ENCODE measurements at regions not wholly inside any gene's neighbourhood (a gene's known extent, or its start where the extent isn't known, plus 50 kb on each side); places are given as distances from the start of the nearest gene placed in this dataset.

- H2BK12ac ChIP-seq (ENCODE audit: low read length in 2 of 2): no peak overlapping the region
- H3K9me3 ChIP-seq (ENCODE audit: control insufficient read depth, low read length): no peaks in the 10 kb centered on the region
- no peak overlapping the region for H3K4ac ChIP-seq (ENCODE audit: low read depth in 1 of 2, low read length in 2 of 2)
- no peaks in the 10 kb centered on the region for H3K79me1 ChIP-seq (replicated peaks; ENCODE audit: low read length, poor library complexity, severe bottlenecking)
- H3K27ac ChIP-seq (ENCODE audit: low read length, poor library complexity, severe bottlenecking): no peak overlapping the region
- no peak overlapping the region for H2AFZ ChIP-seq (ENCODE audit: low read depth, low read length)
- no peaks in the 10 kb centered on the region for H3K36me3 ChIP-seq (ENCODE audit: control insufficient read depth in 1 of 2, insufficient read depth in 2 of 2, low read depth in 1 of 2, low read length in 2 of 2)
- H2BK5ac ChIP-seq (ENCODE audit: low read depth, low read length, poor library complexity, severe bottlenecking): no peak overlapping the region
- H3K4me1 ChIP-seq (ENCODE audit: control insufficient read depth, insufficient read depth, low read depth, low read length): no peaks in the 10 kb centered on the region
- no peak overlapping the region for H3K4me2 ChIP-seq (ENCODE audit: low read length, poor library complexity, severe bottlenecking)
- H4K8ac ChIP-seq (ENCODE audit: low read length): no peak overlapping the region
- H2BK120ac ChIP-seq (ENCODE audit: low read depth, low read length): no peak overlapping the region
- WGBS: 0% methylated on average over 1 of the region's 1 CpG
- no peak overlapping the region for H2AK5ac ChIP-seq (ENCODE audit: low read length, severe bottlenecking)
- no peak overlapping the region for H4K91ac ChIP-seq (ENCODE audit: low read length)
- peaks cover 0 to 55% of the 10 kb centered on the region in 2 experiments for H3K27me3 ChIP-seq (ENCODE audit: control insufficient read depth in 1 of 2, insufficient read depth in 1 of 2, low read length in 2 of 2)
- no peak overlapping the region for H2BK15ac ChIP-seq (ENCODE audit: low read depth, poor library complexity, severe bottlenecking)
- no peak overlapping the region for H3K4me3 ChIP-seq (ENCODE audit: insufficient read depth in 1 of 2, low read depth in 1 of 2, low read length in 2 of 2)
- no peak overlapping the region for H3K23ac ChIP-seq (ENCODE audit: low read length in 2 of 2)
- no peak overlapping the region for H3K14ac ChIP-seq (ENCODE audit: low read length in 2 of 2)
- H3K18ac ChIP-seq (ENCODE audit: low read depth in 1 of 2, low read length in 2 of 2): no peak overlapping the region
- no peak for DNase-seq
- no peak overlapping the region for H3K9ac ChIP-seq (ENCODE audit: low read length)
Observed at GRCh38 chr10:123607386-123607785, 58.8 kb upstream of the GPR26 start.

GRCh38 chr10:123608047-123608446 lies 58.1 kb upstream of the GPR26 start:
- H4K91ac ChIP-seq (ENCODE audit: low read length): no peak overlapping the region
- 56% methylated on average over 3 of the region's 3 CpGs for WGBS
- H3K14ac ChIP-seq (ENCODE audit: low read length in 2 of 2): no peak overlapping the region
- no peak overlapping the region for H2AK5ac ChIP-seq (ENCODE audit: low read length, severe bottlenecking)
- H2BK120ac ChIP-seq (ENCODE audit: low read depth, low read length): no peak overlapping the region
- no peak overlapping the region for H3K4me3 ChIP-seq (ENCODE audit: insufficient read depth in 1 of 2, low read depth in 1 of 2, low read length in 2 of 2)
- no peak overlapping the region for H2BK15ac ChIP-seq (ENCODE audit: low read depth, poor library complexity, severe bottlenecking)
- no peak overlapping the region for H2BK12ac ChIP-seq (ENCODE audit: low read length in 2 of 2)
- H3K27me3 ChIP-seq (ENCODE audit: control insufficient read depth in 1 of 2, insufficient read depth in 1 of 2, low read length in 2 of 2): peaks cover 0 to 55% of the 10 kb centered on the region in 2 experiments
- no peak overlapping the region for H3K4me2 ChIP-seq (ENCODE audit: low read length, poor library complexity, severe bottlenecking)
- no peak overlapping the region for H4K8ac ChIP-seq (ENCODE audit: low read length)
- no peak overlapping the region for H3K18ac ChIP-seq (ENCODE audit: low read depth in 1 of 2, low read length in 2 of 2)
- no peaks in the 10 kb centered on the region for H3K9me3 ChIP-seq (ENCODE audit: control insufficient read depth, low read length)
- no peak overlapping the region for H3K9ac ChIP-seq (ENCODE audit: low read length)
- no peak overlapping the region for H2BK5ac ChIP-seq (ENCODE audit: low read depth, low read length, poor library complexity, severe bottlenecking)
- H3K23ac ChIP-seq (ENCODE audit: low read length in 2 of 2): no peak overlapping the region
- no peak for DNase-seq
- H3K27ac ChIP-seq (ENCODE audit: low read length, poor library complexity, severe bottlenecking): no peak overlapping the region
- no peak overlapping the region for H2AFZ ChIP-seq (ENCODE audit: low read depth, low read length)
- H3K4ac ChIP-seq (ENCODE audit: low read depth in 1 of 2, low read length in 2 of 2): no peak overlapping the region
- no peaks in the 10 kb centered on the region for H3K36me3 ChIP-seq (ENCODE audit: control insufficient read depth in 1 of 2, insufficient read depth in 2 of 2, low read depth in 1 of 2, low read length in 2 of 2)
- no peaks in the 10 kb centered on the region for H3K4me1 ChIP-seq (ENCODE audit: control insufficient read depth, insufficient read depth, low read depth, low read length)
- H3K79me1 ChIP-seq (replicated peaks; ENCODE audit: low read length, poor library complexity, severe bottlenecking): no peaks in the 10 kb centered on the region

- Histone ChIP-seq H3K4me3 (ENCODE audit: insufficient read depth in 1 of 2, low read depth in 1 of 2, low read length in 2 of 2) (no peak overlapping the region), H3K27ac (ENCODE audit: low read length, poor library complexity, severe bottlenecking) (no peak overlapping the region), H2BK5ac (ENCODE audit: low read depth, low read length, poor library complexity, severe bottlenecking) (no peak overlapping the region), H2BK12ac (ENCODE audit: low read length in 2 of 2) (no peak overlapping the region), H3K9ac (ENCODE audit: low read length) (no peak overlapping the region), H3K18ac (ENCODE audit: low read depth in 1 of 2, low read length in 2 of 2) (no peak overlapping the region), H3K36me3 (ENCODE audit: control insufficient read depth in 1 of 2, insufficient read depth in 2 of 2, low read depth in 1 of 2, low read length in 2 of 2) (no peaks in the 10 kb centered on the region), H3K4ac (ENCODE audit: low read depth in 1 of 2, low read length in 2 of 2) (no peak overlapping the region), H2BK120ac (ENCODE audit: low read depth, low read length) (no peak overlapping the region), H3K27me3 (ENCODE audit: control insufficient read depth in 1 of 2, insufficient read depth in 1 of 2, low read length in 2 of 2) (peaks cover 0 to 48% of the 10 kb centered on the region in 2 experiments), H3K79me1 (replicated peaks; ENCODE audit: low read length, poor library complexity, severe bottlenecking) (no peaks in the 10 kb centered on the region), H3K4me1 (ENCODE audit: control insufficient read depth, insufficient read depth, low read depth, low read length) (no peaks in the 10 kb centered on the region), H4K91ac (ENCODE audit: low read length) (no peak overlapping the region), H3K14ac (ENCODE audit: low read length in 2 of 2) (no peak overlapping the region), H2AK5ac (ENCODE audit: low read length, severe bottlenecking) (no peak overlapping the region), H3K4me2 (ENCODE audit: low read length, poor library complexity, severe bottlenecking) (no peak overlapping the region), H3K23ac (ENCODE audit: low read length in 2 of 2) (no peak overlapping the region), H2AFZ (ENCODE audit: low read depth, low read length) (no peak overlapping the region), H2BK15ac (ENCODE audit: low read depth, poor library complexity, severe bottlenecking) (no peak overlapping the region), H3K9me3 (ENCODE audit: control insufficient read depth, low read length) (peaks cover 3% of the 10 kb centered on the region), H4K8ac (ENCODE audit: low read length) (no peak overlapping the region)
- 55% methylated on average over 2 of the region's 3 CpGs for WGBS
- no peak for DNase-seq
Observed at GRCh38 chr10:123611243-123611642, 54.9 kb upstream of the GPR26 start.

GRCh38 chr10:123611876-123612275 lies 54.3 kb upstream of the GPR26 start:
- H3K27me3 ChIP-seq (ENCODE audit: control insufficient read depth in 1 of 2, insufficient read depth in 1 of 2, low read length in 2 of 2): peaks cover 0 to 46% of the 10 kb centered on the region in 2 experiments
- H3K79me1 ChIP-seq (replicated peaks; ENCODE audit: low read length, poor library complexity, severe bottlenecking): no peaks in the 10 kb centered on the region
- no peak overlapping the region for H2BK15ac ChIP-seq (ENCODE audit: low read depth, poor library complexity, severe bottlenecking)
- H4K8ac ChIP-seq (ENCODE audit: low read length): no peak overlapping the region
- H3K14ac ChIP-seq (ENCODE audit: low read length in 2 of 2): no peak overlapping the region
- WGBS: 31% methylated on average over 3 of the region's 3 CpGs
- H3K18ac ChIP-seq (ENCODE audit: low read depth in 1 of 2, low read length in 2 of 2): no peak overlapping the region
- no peak overlapping the region for H3K4me3 ChIP-seq (ENCODE audit: insufficient read depth in 1 of 2, low read depth in 1 of 2, low read length in 2 of 2)
- H3K27ac ChIP-seq (ENCODE audit: low read length, poor library complexity, severe bottlenecking): no peak overlapping the region
- no peak overlapping the region for H2AFZ ChIP-seq (ENCODE audit: low read depth, low read length)
- peaks cover 3% of the 10 kb centered on the region for H3K9me3 ChIP-seq (ENCODE audit: control insufficient read depth, low read length)
- no peak for DNase-seq
- H2BK120ac ChIP-seq (ENCODE audit: low read depth, low read length): no peak overlapping the region
- no peak overlapping the region for H2BK12ac ChIP-seq (ENCODE audit: low read length in 2 of 2)
- H3K23ac ChIP-seq (ENCODE audit: low read length in 2 of 2): no peak overlapping the region
- H2AK5ac ChIP-seq (ENCODE audit: low read length, severe bottlenecking): no peak overlapping the region
- no peaks in the 10 kb centered on the region for H3K36me3 ChIP-seq (ENCODE audit: control insufficient read depth in 1 of 2, insufficient read depth in 2 of 2, low read depth in 1 of 2, low read length in 2 of 2)
- no peak overlapping the region for H2BK5ac ChIP-seq (ENCODE audit: low read depth, low read length, poor library complexity, severe bottlenecking)
- H3K4me2 ChIP-seq (ENCODE audit: low read length, poor library complexity, severe bottlenecking): no peak overlapping the region
- no peak overlapping the region for H4K91ac ChIP-seq (ENCODE audit: low read length)
- H3K4me1 ChIP-seq (ENCODE audit: control insufficient read depth, insufficient read depth, low read depth, low read length): no peaks in the 10 kb centered on the region
- H3K9ac ChIP-seq (ENCODE audit: low read length): no peak overlapping the region
- no peak overlapping the region for H3K4ac ChIP-seq (ENCODE audit: low read depth in 1 of 2, low read length in 2 of 2)

Data from mesenchymal stem cell (in vitro differentiated cells and primary cell).